ENCODE measurements at regions not wholly inside any gene's neighbourhood (a gene's known extent, or its start where the extent isn't known, plus 50 kb on each side); places are given as distances from the start of the nearest gene placed in this dataset.
"Not testable (repeated sequence)": the region's sequence is repeated elsewhere in the genome, so short reads cannot be mapped to it uniquely, and the experiment has no call there.

DNA sequence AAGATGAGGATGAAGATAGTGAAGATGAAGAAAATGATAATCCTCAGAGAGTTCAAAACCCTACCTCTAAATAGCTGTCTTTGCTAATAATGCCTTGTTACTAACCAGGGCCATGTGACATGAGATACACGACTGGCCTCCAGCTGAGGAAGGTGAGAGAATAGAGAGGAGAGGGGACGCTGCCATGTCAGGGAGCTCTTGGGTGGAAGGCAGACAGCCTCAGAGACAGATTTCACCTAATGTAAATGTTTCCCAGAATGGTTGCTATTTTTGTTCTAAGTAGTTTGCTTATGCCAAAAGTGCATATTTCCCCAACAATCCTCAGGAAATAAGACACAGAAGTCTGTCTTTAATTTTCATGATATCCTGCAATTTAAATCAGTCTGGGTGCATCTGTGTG, 138.4 kb downstream of the ELOVL4 start:
- DNase-seq (ENCODE audit: low spot score): no peak

DNA sequence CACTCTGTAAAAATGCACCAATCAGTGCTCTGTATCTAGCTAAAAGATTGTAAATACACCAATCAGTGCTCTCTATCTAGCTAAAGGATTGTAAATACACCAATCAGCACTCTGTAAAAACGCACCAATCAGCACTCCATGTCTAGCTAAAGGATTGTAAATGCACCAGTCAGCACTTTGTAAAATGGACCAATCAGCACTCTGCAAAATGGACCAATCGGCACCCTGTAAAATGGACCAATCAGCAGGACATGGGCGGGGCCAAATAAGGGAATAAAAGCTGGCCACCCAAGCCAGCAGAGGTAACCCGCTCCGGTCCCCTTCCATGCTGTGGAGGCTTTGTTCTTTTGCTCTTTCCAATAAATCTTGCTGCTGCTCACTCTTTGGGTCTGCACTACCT, 140.7 kb downstream of the ELOVL4 start:
- DNase-seq (ENCODE audit: low spot score): not testable (repeated sequence)

DNA sequence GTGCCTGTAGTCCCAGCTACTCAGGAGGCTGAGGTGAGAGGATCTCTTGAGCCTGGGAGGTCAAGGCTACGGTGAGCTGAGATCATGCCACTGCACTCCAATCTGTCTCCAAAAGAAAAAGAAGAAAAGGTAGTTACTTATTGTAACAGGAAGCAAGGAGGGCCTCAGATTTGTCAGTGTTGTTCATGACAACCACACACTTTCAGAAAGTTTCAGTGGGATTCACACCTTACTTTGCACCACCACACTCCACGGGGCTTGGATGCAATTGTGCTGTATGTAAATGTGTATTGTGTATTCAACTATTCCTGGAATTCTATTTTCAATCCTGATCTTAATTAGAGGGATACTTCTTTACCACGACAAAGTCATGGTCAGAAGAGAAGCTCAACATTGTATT, 142.6 kb downstream of the ELOVL4 start:
- DNase-seq (ENCODE audit: low spot score): no peak

DNA sequence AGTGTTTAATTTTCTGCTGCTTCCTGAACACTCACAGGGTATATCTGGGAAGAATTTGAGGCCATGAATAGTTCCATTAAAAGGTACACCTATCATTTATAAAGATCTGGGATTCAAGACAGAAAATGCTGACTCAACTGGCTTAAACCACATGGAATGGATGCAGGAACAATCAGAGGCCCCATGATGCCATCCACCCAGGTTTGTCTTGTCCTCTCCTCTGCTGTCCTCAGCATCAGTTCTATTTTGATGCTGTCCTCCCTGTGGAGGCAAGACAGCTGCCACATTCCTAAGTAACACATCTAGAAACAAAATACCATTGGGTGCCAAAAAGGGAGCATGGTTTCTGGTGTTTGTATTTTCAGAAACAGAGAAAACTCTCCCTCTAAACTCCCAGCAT, 143.4 kb downstream of the ELOVL4 start:
- no peak for DNase-seq (ENCODE audit: low spot score)

DNA sequence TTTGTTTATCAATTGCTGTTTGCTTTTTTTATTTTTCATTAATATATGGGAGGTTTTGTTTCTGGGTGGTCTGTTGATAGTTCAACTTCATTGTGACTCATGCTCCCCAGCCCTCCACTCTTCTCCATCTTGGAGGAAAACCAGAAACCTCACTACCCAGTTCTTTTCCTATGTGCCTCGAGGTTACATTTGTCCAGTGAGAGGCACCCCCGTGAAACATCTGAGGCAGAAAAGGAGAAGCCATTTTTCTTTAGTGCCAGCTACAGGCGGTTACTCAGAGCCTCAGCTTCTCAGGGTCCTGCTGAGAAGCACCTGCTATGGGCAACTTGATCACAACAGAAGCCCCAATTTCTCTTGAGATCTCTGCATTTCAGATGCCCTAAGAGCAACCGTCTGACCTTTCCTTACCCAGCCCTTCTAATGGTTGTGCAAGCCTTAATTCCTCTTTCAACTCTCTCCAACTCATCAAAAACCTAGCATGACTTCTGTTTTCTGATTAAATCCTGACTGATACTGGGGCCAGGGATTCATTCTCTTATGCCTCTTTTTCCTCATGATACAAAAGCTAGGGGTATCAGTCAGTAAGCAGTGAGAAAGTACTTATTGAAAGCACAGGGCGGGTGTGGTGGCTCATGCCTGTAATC, 144.6 kb downstream of the ELOVL4 start:
- DNase-seq (ENCODE audit: low spot score): no peak

DNA sequence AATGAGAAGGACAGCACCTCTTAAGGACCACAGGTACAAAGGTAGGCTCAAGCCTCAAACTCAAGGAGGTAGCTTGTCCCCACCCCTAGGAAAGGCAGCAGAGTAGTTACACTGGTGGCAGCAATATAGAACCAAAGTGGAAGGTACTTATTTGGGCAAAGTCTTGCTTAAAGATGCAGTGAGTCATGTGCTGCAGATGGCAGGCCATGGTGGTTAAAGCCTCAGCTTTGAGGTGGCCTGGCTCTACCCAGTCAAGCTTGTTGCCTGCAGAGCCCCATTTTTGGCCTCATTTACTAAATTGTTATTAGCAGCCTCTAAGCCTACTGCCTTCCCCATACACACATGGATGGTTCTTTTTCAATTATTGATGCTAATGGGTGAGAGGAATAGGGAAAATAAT, 146.0 kb downstream of the ELOVL4 start:
- no peak for DNase-seq (ENCODE audit: low spot score)

DNA sequence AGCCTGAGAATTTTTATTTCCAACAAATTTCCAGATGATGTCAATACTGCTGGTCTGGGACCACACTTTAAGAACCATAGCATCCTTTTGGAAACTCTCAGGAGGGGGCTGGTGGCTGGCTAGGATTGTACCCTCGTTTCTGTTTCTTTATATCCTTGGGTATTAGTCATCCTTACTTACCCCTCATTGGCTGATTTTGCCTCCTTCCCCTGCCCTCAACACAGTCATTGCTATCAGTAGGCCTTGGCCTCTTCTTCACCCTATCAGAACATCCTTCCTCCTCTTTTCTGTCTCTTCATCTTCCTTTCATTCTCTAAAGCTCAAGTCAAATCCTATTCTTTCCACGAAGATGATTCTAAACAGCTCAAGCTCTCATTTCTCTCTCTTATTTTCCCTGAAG, 148.5 kb downstream of the ELOVL4 start:
- no peak for DNase-seq (ENCODE audit: low spot score)

DNA sequence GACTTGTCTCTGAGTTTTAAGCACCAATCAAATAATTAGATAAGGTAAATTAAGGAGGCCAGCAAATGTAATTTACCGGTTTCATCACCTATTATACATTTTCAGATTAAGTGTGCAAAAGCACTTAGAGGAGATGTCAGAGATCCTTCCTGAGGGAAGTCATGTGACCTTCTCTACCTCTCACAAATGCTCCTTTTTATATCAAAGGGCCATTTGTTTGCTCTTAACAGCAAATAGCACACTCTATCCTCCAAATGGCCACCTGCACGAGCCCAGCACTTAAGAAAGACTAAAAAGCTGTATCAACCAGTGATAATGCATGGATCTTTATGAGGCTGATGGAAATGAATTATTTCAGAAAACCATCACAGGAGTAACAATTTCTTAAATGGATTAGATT, 149.4 kb downstream of the ELOVL4 start:
- DNase-seq (ENCODE audit: low spot score): no peak

DNA sequence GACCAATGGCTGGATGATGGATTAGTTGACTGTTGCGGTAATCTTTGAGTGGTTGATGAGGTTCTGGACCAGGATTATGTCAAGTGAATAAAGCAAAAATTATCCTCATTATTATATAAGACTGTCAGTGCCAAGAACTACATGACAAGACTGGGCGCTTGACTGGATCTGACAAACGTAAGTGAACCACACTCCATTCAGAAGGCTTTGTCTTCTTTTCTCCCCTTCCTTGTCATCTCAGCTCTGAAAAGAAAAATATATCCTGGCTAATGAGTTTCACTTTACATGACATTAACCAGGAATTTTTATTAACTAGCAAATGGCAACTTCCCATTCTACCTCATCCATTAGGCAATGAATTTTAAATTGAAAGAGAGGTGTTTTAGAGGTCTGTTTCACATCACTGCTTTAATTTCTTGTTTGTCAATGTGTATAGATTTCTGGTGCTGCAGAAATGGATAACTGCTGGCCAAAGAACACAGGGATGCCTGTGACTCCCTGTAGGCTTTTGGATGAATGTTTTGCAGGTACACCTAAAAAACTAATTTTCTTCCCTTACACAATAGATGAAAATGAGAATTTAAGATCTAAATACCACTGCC, 150.1 kb downstream of the ELOVL4 start:
- DNase-seq (ENCODE audit: low spot score): no peak

DNA sequence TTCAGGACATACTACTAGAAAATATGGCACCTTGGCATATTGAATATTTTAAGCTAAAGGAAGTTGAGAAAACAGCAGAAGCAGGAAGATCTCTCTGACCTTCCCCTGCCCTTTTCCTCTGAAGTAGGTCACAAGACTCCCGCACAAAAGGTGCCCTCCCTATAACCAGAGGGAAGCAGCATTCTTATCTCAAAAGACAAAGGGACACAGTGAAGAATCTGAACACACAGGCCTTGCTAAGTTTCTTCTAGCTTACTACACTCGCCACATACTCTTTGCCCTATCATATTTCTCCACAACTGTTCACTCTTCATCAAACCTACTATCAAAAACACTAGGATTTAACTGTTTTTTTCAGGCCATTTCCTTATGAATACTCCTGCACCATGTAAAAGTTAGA, 151.2 kb downstream of the ELOVL4 start:
- DNase-seq (ENCODE audit: low spot score): no peak

DNA sequence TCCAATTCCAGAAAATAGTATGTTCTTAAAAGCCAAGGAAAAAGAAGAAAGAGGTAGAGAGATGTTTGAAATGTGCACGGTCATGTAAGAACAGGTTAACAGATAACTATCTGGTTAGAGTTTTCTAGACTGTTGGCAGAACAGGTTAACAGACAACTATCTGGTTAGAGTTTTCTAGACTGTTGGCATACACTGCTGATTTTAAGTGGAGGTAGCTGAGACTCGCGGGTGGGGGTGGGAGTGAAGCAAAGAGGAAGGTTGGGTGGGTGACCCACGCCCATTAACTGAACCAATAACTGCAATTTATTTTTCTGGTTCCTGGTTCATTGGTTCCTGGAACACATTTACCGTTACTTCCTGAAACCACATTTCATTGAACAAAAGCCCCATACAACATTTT, 157.5 kb downstream of the ELOVL4 start:
- no peak for DNase-seq (ENCODE audit: low spot score)

DNA sequence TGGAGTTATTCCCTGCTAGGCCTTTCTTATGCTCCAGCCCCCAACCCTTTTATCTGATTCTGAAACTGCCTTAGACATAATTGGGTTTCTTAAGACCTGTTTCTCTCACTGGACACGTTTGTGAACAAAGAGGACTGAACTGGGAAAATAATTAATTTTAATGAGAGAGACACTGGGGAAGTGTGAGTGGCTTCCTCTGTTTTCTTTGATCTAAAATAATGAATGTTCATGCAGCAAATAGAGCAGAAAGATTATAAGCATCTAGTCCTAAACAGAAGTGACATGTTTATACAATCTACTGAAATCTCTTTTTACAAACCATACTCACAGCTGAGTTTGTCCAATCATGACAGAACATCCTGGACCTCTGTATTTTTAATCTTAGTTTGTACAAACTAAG, 157.6 kb downstream of the SH3BGRL2 start:
- no peak for DNase-seq (ENCODE audit: low spot score)

DNA sequence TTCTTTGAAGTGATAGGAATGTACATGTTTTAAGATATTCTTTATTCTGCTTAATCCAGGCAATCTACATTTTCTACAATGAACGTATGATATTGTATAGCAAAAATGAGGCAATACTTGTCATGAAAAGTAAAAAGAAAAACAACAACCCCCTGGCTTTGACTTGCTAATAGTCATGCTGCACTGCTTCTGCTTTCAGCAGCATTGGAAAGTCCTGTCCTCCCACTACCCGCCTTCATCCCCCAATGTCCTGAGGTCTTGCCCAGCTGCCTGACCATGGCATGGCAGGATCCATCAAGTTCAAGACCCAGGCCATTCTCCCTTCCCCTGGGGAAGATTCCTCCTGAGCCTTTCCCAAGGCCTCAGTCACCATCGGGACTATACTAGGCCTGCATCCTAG, 156.5 kb downstream of the SH3BGRL2 start:
- no peak for DNase-seq (ENCODE audit: low spot score)

DNA sequence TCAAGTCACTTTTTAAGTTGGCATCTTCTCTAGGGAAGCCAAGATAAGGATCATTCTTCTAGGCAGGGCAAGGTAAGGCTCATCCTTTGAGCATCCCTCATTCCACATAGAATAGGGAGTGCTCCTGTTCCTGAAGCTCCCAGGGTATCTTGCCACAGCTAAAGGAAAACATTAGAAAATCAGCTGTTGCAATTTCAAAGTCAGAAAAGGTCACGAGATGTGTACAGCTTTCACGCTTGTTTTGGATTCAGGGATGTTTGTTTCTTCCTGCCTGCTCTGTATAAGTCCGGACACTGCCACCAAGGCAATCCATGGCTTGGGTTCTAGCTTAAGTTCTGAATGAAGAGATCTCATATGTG, 153.2 kb downstream of the SH3BGRL2 start:
- DNase-seq (ENCODE audit: low spot score): no peak

DNA sequence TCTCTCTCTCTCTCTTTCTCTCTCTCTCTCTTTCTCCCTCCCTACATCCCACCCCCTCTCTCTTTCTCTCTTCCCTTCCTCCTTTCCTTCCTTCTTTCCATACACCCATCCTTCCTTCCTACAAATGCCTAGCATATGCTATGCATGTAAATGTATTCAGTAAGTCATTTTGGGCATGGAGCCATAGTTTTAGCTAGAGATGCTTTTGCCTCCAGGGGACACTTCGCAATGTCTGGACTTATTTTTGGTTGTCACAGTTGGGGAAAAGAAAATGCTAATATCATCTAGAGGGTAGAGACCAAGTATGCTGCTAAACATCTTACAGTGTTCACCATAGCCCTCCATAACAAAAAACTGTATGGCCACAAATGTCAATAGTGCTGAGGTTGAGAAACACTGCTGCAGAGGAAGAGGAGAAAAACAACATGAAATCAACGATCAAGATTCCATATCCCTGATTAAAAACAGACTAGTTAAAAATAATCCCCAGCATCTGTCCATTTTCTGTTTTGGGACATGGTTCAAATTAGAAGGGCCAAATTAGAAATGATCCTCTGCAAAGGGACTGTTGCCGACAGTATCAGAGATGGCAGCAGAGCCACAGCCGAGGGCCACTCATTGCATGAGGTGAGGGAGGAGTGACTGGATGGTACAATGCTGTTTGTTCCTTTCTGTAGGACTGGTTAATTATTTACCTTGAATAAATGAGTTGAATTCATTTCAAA, 152.7 kb downstream of the SH3BGRL2 start:
- DNase-seq (ENCODE audit: low spot score): no peak

DNA sequence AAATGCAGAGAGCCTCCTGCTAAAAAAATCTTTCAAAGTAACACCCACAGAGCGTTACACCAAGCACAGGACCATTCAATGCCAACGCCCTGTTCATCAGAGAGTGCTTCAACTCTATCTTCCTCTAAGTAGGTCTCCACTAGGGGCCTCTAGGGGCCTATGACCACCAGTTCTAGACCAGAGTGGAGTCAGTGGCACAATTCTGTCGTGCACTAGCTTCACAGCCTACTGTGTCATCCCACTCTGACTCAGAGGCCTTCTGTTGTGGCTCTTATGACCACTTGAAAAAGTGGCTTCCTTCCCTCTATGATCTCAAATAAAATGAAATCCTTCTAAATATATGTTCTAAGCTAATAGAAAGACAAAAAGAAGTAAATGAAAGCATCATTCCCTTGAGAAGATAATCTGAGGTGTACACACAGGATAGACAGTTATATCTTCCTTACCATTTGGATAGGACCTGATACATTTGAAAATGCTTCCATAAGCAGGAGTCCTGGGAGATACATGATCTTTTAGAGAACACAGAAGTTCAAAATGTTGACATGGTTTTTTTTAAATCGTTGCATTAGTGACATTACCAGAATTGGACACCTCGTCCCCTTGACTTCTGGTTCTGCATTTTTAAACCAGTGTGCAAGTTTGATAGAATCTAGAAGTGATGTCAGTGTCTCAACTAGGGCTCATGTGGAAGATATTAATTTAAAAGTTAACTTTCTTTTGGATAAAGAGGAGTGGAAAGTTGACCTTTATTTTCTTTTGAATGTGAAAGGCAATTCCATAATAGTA, 151.9 kb downstream of the SH3BGRL2 start:
- DNase-seq (ENCODE audit: low spot score): no peak

DNA sequence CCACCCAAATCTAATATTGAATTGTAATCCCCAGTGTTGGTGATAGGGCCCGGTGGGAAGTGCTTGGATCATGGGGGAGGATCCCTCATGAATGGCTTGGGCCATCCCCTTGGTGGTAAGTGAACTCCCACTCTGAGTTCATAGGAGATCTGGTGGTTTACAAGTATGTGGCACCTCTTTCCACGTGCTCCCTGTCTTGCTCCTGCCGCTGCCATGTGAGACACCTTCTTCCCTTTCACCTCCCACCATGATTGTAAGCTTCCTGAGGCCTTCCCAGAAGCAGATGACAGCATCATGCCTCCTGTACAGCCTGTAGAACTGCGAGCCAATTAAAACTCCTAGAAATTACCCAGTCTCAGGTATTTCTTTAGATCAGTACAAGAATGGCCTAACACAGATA, 150.8 kb downstream of the SH3BGRL2 start:
- DNase-seq (ENCODE audit: low spot score): no peak

DNA sequence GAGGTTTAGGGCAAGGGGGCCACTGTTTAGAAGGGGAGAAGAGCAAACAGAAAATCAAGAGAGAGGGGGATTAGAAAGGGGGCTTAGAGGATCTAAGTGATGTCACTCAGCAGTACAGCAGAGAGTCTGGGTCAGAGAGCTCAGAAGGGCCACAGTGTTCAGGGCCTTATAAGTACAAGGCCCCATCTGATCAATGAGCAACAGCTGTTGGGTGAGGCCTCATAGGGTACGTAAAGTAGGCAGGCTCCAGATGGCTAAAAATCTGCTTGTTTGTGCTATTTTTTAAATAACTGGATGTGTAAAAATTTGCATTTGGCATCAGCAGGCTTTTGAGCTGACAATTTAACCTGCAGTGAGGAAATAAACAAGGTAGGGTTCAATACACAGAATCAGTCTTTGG, 149.8 kb downstream of the SH3BGRL2 start:
- DNase-seq (ENCODE audit: low spot score): no peak

DNA sequence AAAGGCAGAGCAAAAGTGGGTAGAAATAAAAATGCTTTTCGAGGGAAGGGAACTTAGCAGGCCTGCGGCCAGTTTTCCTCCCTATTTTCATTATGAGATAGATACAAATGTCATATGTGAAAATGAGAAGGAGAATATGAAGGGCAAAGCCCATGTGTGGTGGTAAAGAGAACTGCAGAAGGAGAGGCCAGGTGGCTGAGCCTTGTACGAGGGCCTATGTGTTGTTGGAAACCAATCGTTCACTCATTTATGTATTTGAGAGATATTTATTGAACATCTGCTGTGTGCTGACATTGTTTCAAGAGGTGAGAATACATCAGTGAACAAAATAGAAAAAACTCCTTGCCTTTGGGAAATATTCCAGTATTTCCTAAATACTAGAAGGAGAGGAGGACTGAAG, 147.7 kb downstream of the SH3BGRL2 start:
- DNase-seq (ENCODE audit: low spot score): no peak

DNA sequence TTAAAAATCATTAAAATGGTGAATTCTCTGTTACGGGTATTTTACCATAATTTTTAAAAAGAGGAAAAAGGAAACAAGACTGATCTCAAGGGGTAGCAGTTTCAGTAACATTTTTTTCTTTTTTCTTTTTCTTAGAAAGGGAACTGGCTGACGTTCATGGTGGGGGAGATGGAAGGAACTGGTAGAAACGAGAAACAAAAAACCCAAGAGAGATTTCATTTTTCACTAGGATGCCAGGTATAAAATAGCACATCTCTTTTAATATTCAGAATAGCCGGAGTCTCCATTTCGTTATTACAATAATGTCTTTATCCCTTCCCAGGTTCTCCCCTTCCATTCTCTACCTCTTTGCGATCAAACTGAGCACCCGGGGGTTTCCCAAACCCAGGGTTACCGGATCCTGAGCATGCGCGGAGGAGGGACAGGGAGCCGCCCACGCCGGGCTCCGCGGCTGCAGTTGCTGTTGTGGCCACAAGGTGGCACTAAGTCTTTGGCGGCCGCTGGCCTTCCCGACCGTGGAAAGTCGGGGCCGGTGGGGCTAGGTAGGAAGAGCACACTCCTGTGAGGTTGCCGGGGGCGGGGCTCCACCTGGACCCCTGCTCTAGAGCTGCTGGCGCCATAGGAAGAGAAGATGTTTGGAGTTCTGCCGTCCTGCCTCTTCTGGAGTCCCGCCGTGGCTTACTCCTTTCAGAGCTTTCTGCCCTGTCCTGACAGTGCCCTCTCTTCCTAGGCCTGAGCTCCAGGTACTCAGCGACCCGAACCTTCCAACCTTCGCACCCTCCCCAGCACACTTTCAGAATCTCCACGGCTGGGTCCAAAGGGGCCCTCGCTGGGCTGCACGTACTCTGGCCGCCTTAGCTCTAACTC, 146.8 kb downstream of the SH3BGRL2 start:
- peak; percentile 81 for DNase-seq (ENCODE audit: low spot score)

DNA sequence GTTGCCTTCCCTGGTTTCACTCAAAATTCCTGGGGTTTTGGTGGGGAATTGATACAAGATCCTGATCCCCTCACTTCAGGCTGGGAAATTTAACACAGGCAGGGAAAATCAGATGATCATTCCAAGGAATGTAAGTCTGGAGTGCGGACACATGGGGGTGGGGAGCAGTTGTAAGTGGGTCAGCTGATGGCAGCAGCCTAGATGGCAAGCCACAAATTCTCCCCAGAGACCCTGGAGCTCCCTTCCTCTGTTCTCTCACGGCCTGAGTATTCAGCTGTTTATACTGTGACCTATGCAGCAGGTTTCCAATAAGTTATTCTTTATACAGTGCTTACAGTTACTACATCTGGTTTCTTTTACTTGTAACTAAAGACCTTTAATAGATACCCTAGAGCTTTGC, 144.9 kb downstream of the SH3BGRL2 start:
- no peak for DNase-seq (ENCODE audit: low spot score)

DNA sequence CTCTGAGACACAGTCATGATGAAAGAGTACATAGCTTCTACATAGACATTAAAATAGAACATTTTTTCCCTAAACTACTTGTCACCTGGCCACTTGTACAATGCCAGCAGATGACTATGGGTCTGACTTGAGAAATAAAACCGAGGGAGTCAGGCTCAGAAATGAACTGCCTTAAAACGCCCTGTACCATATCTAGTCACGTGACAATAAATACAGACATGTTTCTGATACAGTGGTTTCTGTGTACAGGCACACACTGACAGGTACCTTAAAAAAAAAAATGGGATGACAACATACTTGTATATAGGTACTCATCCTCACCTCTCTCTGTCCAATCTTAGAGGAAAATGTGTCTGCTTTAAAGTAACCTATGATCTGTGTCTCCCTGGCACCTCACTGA, 144.1 kb downstream of the SH3BGRL2 start:
- DNase-seq (ENCODE audit: low spot score): no peak
